IMR-90 (cell line): ENCODE measurements at regions not wholly inside any gene's neighbourhood (a gene's known extent, or its start where the extent isn't known, plus 50 kb on each side); places are given as distances from the start of the nearest gene placed in this dataset.

Experiments used
- ATAC-seq: fragments of 200-7000 bp; cut with Tn5 transposase; 2 replicates; pipeline ENCODE4 v1.9.1; 2020; ENCODE audit warnings: low read depth, mild to moderate bottlenecking, moderate library complexity
- BruUV-seq: library from RNA; stranded (reverse); fragments of 400-500 nt; replicated peaks from 2 replicates; lab custom pipeline; 2021; lab: Mats Ljungman, UMichigan
- CTCF ChIA-PET: fragments of 300-600 bp; formaldehyde crosslinking; extraction: SDS; loops from one replicate; lab custom pipeline; 2021; ENCODE audit warnings: antibody characterized with exemption; lab: Yijun Ruan, JAX
- POLR2A ChIA-PET: fragments of 300-600 bp; sonication (Branson Sonifier 250); formaldehyde crosslinking; loops from one replicate; lab custom pipeline; 2022; ENCODE audit warnings: antibody characterized with exemption; ENCODE audit not compliant: unreplicated experiment; lab: Charles Lee
- DNase-seq: peaks from one replicate; pipeline ENCODE4 v3.0.0; 2013
- H2AFZ ChIP-seq: replicated peaks from 2 replicates; pipeline ENCODE3; 2013; ENCODE audit warnings: low read length, mild to moderate bottlenecking; ENCODE audit not compliant: poor library complexity
- H2AK5ac ChIP-seq: 2 replicates; pipeline ENCODE4 v1.6.1; 2013; ENCODE audit warnings: low read depth, low read length, inconsistent platforms
- H2AK9ac ChIP-seq: replicated peaks from 2 replicates; pipeline ENCODE3; 2013; ENCODE audit warnings: mild to moderate bottlenecking, low read depth, low read length, moderate library complexity; ENCODE audit not compliant: poor library complexity
- H2BK120ac ChIP-seq: 2 replicates; pipeline ENCODE4 v1.6.1; 2013; ENCODE audit warnings: low read depth, low read length, inconsistent platforms
- H2BK15ac ChIP-seq: 3 replicates; pipeline ENCODE4 v1.6.1; 2013; ENCODE audit warnings: low read depth, low read length, inconsistent platforms
- H2BK20ac ChIP-seq: 2 replicates; pipeline ENCODE4 v1.6.1; 2013; ENCODE audit warnings: low read depth, mild to moderate bottlenecking, inconsistent platforms, low read length, moderate library complexity
- H2BK5ac ChIP-seq: 2 replicates; pipeline ENCODE4 v1.6.1; 2013; ENCODE audit warnings: mild to moderate bottlenecking, low read depth, low read length, inconsistent platforms; ENCODE audit not compliant: poor library complexity, severe bottlenecking
- H3K14ac ChIP-seq: replicated peaks from 2 replicates; pipeline ENCODE4 v1.6.1; 2013; ENCODE audit warnings: low read depth, low read length, inconsistent platforms
- H3K18ac ChIP-seq: 2 replicates; pipeline ENCODE4 v1.6.1; 2013; ENCODE audit warnings: low read depth, low read length, control low read depth
- H3K23ac ChIP-seq: 2 replicates; pipeline ENCODE4 v1.6.1; 2013; ENCODE audit warnings: low read depth, low read length, inconsistent platforms
- H3K27ac ChIP-seq: 2 replicates; pipeline ENCODE4 v1.5.1; 2013; ENCODE audit warnings: mild to moderate bottlenecking, control low read depth, low read length; ENCODE audit not compliant: insufficient read depth
- H3K27me3 ChIP-seq: 2 replicates; pipeline ENCODE4 v1.6.1; 2013; ENCODE audit warnings: low read length; ENCODE audit not compliant: control insufficient read depth, insufficient read depth
- H3K36me3 ChIP-seq: 2 replicates; pipeline ENCODE4 v1.6.1; 2013; ENCODE audit warnings: low read length, mixed read lengths; ENCODE audit not compliant: control insufficient read depth, insufficient read depth
- H3K4ac ChIP-seq: 2 replicates; pipeline ENCODE4 v1.6.1; 2013; ENCODE audit warnings: low read depth, low read length, inconsistent platforms
- H3K4me1 ChIP-seq: 2 replicates; pipeline ENCODE4 v1.6.1; 2013; ENCODE audit warnings: low read length, mixed read lengths; ENCODE audit not compliant: control insufficient read depth, insufficient read depth
- H3K4me2 ChIP-seq: 2 replicates; pipeline ENCODE4 v1.6.1; 2013; ENCODE audit warnings: low read depth, mild to moderate bottlenecking, control low read depth, low read length, moderate library complexity
- H3K4me3 ChIP-seq: 2 replicates; pipeline ENCODE4 v1.5.1; 2013; ENCODE audit warnings: low read depth, mild to moderate bottlenecking, control low read depth, low read length, moderate library complexity; ENCODE audit not compliant: insufficient read depth
- H3K56ac ChIP-seq: 2 replicates; pipeline ENCODE4 v1.6.1; 2013; ENCODE audit warnings: low read length, inconsistent platforms; ENCODE audit not compliant: insufficient read depth; ENCODE audit errors: extremely low read depth
- H3K79me1 ChIP-seq, 2 experiments: 2 replicates each; pipeline ENCODE4 v1.6.1; 2013; ENCODE audit warnings: low read length in 2 of 2, inconsistent platforms in 1 of 2, low read depth in 1 of 2
- H3K9ac ChIP-seq: 2 replicates; pipeline ENCODE4 v1.6.1; 2013; ENCODE audit warnings: low read depth, low read length, control low read depth
- H3K9me1 ChIP-seq: 2 replicates; pipeline ENCODE4 v1.6.1; 2013; ENCODE audit warnings: low read length, inconsistent platforms; ENCODE audit not compliant: insufficient read depth
- H3K9me3 ChIP-seq: 2 replicates; pipeline ENCODE4 v1.6.1; 2013; ENCODE audit warnings: low read length; ENCODE audit not compliant: control insufficient read depth, insufficient read depth
- H4K20me1 ChIP-seq: 2 replicates; pipeline ENCODE4 v1.6.1; 2013; ENCODE audit warnings: low read length, inconsistent platforms; ENCODE audit not compliant: insufficient read depth
- H4K5ac ChIP-seq: 2 replicates; pipeline ENCODE4 v1.6.1; 2013; ENCODE audit warnings: mild to moderate bottlenecking, low read depth, low read length, control low read depth
- H4K8ac ChIP-seq, 2 experiments: 2 replicates each; pipeline ENCODE4 v1.6.1; 2013; ENCODE audit warnings: low read depth in 2 of 2, low read length in 2 of 2, control low read depth in 1 of 2, inconsistent platforms in 1 of 2
- H4K91ac ChIP-seq: 2 replicates; pipeline ENCODE4 v1.6.1; 2013; ENCODE audit warnings: low read depth, low read length, inconsistent platforms; ENCODE audit not compliant: insufficient read depth
- CEBPB ChIP-seq: IDR thresholded peaks from 2 replicates; pipeline ENCODE4 v1.6.1; 2012; ENCODE audit warnings: low read depth, low read length, improper control_type of control experiment
- CHD1 ChIP-seq: IDR thresholded peaks from 2 replicates; pipeline ENCODE4 v1.6.1; 2012; ENCODE audit warnings: low read depth, low read length, improper control_type of control experiment
- CTCF ChIP-seq: conservative IDR thresholded peaks from 2 replicates; pipeline ENCODE4 v1.5.1; 2012; ENCODE audit warnings: mild to moderate bottlenecking, low read depth, low read length, improper control_type of control experiment
- ELK1 ChIP-seq: fragments of 150-350 bp; IDR thresholded peaks from 2 replicates; pipeline ENCODE4 v1.6.1; 2016; ENCODE audit warnings: low read depth, mild to moderate bottlenecking, low read length, moderate library complexity, borderline replicate concordance
- FOS ChIP-seq: fragments of 150-350 bp; IDR thresholded peaks from 2 replicates; pipeline ENCODE4 v1.6.1; 2016; ENCODE audit warnings: low read depth, low read length
- MAFK ChIP-seq: IDR thresholded peaks from 2 replicates; pipeline ENCODE4 v1.6.1; 2012; ENCODE audit warnings: low read depth, low read length, improper control_type of control experiment
- MXI1 ChIP-seq: IDR thresholded peaks from 2 replicates; pipeline ENCODE4 v1.6.1; 2012; ENCODE audit warnings: low read depth, mild to moderate bottlenecking, low read length, moderate library complexity, borderline replicate concordance
- POLR2A ChIP-seq: IDR thresholded peaks from 2 replicates; pipeline ENCODE4 v1.6.1; 2012; ENCODE audit warnings: mild to moderate bottlenecking, low read depth, low read length
- RCOR1 ChIP-seq: IDR thresholded peaks from 2 replicates; pipeline ENCODE4 v1.6.1; 2012; ENCODE audit warnings: mild to moderate bottlenecking, low read length, improper control_type of control experiment; ENCODE audit not compliant: insufficient replicate concordance
- SMC3 ChIP-seq: fragments of 150-350 bp; IDR thresholded peaks from 2 replicates; pipeline ENCODE4 v1.6.1; 2016; ENCODE audit warnings: low read depth, mild to moderate bottlenecking, antibody characterized with exemption, low read length, moderate library complexity
- dilution Hi-C: fragments of 300-500 bp; cut with HindIII; formaldehyde crosslinking; loops from one replicate; pipeline ENCODE4 v1.14.3; 2018; ENCODE audit warnings: low sequenced_read_pairs; ENCODE audit not compliant: unreplicated experiment
- in situ Hi-C: fragments of 300-500 bp; cut with MboI; formaldehyde crosslinking; loops from 3 replicates; pipeline ENCODE4 v1.14.3; 2019; ENCODE audit warnings: low sequenced_read_pairs, inconsistent platforms, mixed read lengths
- intact Hi-C: fragments of 100-400 bp; cut with micrococcal nuclease; formaldehyde crosslinking; loops from 2 replicates; pipeline ENCODE4 v1.10.0; 2022
- TF ChIP-seq, protein P1 (sequence below): fragments of 150-350 bp; IDR thresholded peaks from 2 replicates; pipeline ENCODE4 v1.6.1; 2017; ENCODE audit warnings: mild to moderate bottlenecking, antibody characterized with exemption, low read length, low read depth

- Histone ChIP-seq H3K23ac (no peak overlapping the region), H3K4me1 (peaks cover 9% of the 10 kb centered on the region), H2BK120ac (no peak overlapping the region), H2BK5ac (no peak overlapping the region), H4K8ac (no peak overlapping the region), H4K5ac (no peak overlapping the region), H4K20me1 (no peaks in the 10 kb centered on the region), H3K27me3 (no peaks in the 10 kb centered on the region), H3K36me3 (no peaks in the 10 kb centered on the region), H3K18ac (no peak overlapping the region), H3K56ac (no peak overlapping the region), H3K4ac (no peak overlapping the region), H3K27ac (no peak overlapping the region), H3K79me1 (no peaks in the 10 kb centered on the region), H2AK5ac (no peak overlapping the region), H2AK9ac (no peak overlapping the region), H3K9ac (no peak overlapping the region), H4K91ac (no peak overlapping the region), H3K9me1 (peaks cover 13% of the 10 kb centered on the region), H2BK15ac (no peak overlapping the region), H2BK20ac (no peak overlapping the region), H3K14ac (no peak overlapping the region), H3K4me2 (no peak overlapping the region), H3K4me3 (no peak overlapping the region), H2AFZ (no peak overlapping the region), H3K9me3 (no peaks in the 10 kb centered on the region)
- ChIA-PET CTCF (no interaction called here), POLR2A (no interaction called here)
- in situ Hi-C loops (no loop called here), intact Hi-C loops (no loop called here), dilution Hi-C loops (no loop called here)
- no TSS peak for BruUV-seq
- TF ChIP-seq MXI1 (no peak), RCOR1 (no peak), POLR2A (no peak), MAFK (no peak), ELK1 (no peak), SMC3 (no peak), FOS (no peak), CHD1 (no peak), CEBPB (no peak), CTCF (no peak)
- TF ChIP-seq, protein P1, sequence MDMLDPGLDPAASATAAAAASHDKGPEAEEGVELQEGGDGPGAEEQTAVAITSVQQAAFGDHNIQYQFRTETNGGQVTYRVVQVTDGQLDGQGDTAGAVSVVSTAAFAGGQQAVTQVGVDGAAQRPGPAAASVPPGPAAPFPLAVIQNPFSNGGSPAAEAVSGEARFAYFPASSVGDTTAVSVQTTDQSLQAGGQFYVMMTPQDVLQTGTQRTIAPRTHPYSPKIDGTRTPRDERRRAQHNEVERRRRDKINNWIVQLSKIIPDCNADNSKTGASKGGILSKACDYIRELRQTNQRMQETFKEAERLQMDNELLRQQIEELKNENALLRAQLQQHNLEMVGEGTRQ = no peak
- DNase-seq (no peak), ATAC-seq (no peak)
Observed at GRCh38 chr9:99441829-99442228, 219.7 kb downstream of the SEC61B start.
